ENCODE measurements at regions not wholly inside any gene's neighbourhood (a gene's known extent, or its start where the extent isn't known, plus 50 kb on each side); places are given as distances from the start of the nearest gene placed in this dataset.

DNA sequence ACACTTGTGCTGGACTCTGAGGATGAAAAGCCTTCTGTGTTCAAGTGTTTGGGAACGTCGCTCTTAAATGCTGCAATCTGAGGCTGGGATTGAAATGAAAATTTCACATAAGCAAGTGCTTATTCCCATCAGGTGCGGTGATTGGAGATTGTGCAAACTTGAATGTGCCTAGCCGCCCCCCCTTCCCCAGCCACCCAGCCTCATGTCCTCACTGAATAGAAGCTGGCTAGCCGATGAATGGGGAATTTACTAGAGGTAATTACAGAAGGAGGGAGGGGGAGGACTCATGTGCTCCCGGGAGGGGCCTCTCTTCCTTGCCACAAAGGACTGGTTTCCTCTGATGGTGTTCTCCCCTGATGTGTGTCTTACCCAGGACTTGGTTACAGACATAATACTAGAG lies 544.8 kb upstream of the EEF2KMT start:
- ChIA-PET CTCF (no interaction called here), POLR2A (no interaction called here)
- no peak overlapping the region for H3K27ac ChIP-seq (ENCODE audit: low read depth, low read length)
- H3K36me3 ChIP-seq (ENCODE audit: insufficient read depth, low read length), result no peaks in the 10 kb centered on the region
- H3K9me3 ChIP-seq (ENCODE audit: low read length), result no peaks in the 10 kb centered on the region
- DNase-seq, result no peak
- no peaks in the 10 kb centered on the region for H3K27me3 Mint-ChIP-seq
- H3K27me3 ChIP-seq (ENCODE audit: insufficient read depth, low read length, poor library complexity, severe bottlenecking), result no peaks in the 10 kb centered on the region
- no peaks in the 10 kb centered on the region for H3K36me3 Mint-ChIP-seq
- H3K4me1 ChIP-seq (ENCODE audit: insufficient read depth, low read length), result no peaks in the 10 kb centered on the region
- H3K9me3 Mint-ChIP-seq, result peaks cover 0 to 5% (median 2%) of the 10 kb centered on the region in 5 donors
- H3K4me3 Mint-ChIP-seq, result no peak overlapping the region
- no peak overlapping the region for H3K4me3 ChIP-seq (ENCODE audit: low read length)
- H3K4me1 Mint-ChIP-seq, result no peaks in the 10 kb centered on the region
- no peak overlapping the region for H3K27ac Mint-ChIP-seq

DNA sequence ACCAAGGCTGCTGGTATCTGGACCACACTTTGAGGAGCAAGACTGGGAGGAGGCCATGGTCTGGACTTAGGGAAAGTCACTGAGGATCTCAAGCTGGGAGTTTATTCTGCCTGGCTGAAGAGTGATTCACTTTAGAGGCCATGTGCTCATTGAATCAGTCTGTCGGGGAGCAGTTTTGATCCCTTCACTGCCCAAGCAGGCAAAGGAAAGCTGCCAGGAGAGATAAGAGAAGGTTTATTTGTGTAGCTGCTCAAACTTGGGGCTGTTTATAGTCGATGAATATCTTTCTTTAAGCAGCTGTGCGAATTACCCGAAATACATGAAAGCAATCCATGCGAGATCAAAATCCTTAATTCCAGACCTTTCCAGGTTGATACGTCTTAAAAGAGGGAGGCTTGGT lies 544.4 kb upstream of the EEF2KMT start:
- Mint-ChIP-seq H3K4me3 (no peak overlapping the region), H3K27ac (no peak overlapping the region), H3K27me3 (no peaks in the 10 kb centered on the region), H3K4me1 (no peaks in the 10 kb centered on the region), H3K36me3 (no peaks in the 10 kb centered on the region), H3K9me3 (peaks cover 0 to 6% (median 2%) of the 10 kb centered on the region in 5 donors)
- Histone ChIP-seq H3K27ac (ENCODE audit: low read depth, low read length) (no peak overlapping the region), H3K9me3 (ENCODE audit: low read length) (no peaks in the 10 kb centered on the region), H3K4me3 (ENCODE audit: low read length) (no peak overlapping the region), H3K27me3 (ENCODE audit: insufficient read depth, low read length, poor library complexity, severe bottlenecking) (no peaks in the 10 kb centered on the region), H3K36me3 (ENCODE audit: insufficient read depth, low read length) (no peaks in the 10 kb centered on the region), H3K4me1 (ENCODE audit: insufficient read depth, low read length) (no peaks in the 10 kb centered on the region)
- ChIA-PET POLR2A (no interaction called here), CTCF (no interaction called here)
- DNase-seq, result no peak

DNA sequence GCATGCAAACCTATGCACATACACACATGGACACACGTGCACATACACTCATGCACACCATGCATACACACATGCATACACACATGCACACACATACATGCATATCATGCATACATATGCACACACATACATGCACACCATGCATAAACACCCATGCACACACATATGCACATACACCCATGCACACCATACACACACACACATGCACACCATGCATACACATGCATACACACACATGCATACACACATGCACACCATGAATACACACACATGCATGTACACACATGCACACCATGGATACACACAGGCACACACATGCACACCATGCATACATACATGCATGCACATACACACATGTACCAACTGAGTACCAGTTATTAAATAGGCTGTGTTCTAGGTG lies 543.3 kb upstream of the EEF2KMT start:
- H3K9me3 Mint-ChIP-seq, result peaks cover 0 to 6% (median 2%) of the 10 kb centered on the region in 5 donors
- H3K4me3 Mint-ChIP-seq, result no peak overlapping the region
- no peak overlapping the region for H3K4me3 ChIP-seq (ENCODE audit: low read length)
- H3K4me1 ChIP-seq (ENCODE audit: insufficient read depth, low read length), result no peaks in the 10 kb centered on the region
- H3K36me3 Mint-ChIP-seq, result no peaks in the 10 kb centered on the region
- no peaks in the 10 kb centered on the region for H3K27me3 Mint-ChIP-seq
- no peaks in the 10 kb centered on the region for H3K36me3 ChIP-seq (ENCODE audit: insufficient read depth, low read length)
- ChIA-PET CTCF (no interaction called here), POLR2A (no interaction called here)
- no peak overlapping the region for H3K27ac ChIP-seq (ENCODE audit: low read depth, low read length)
- H3K9me3 ChIP-seq (ENCODE audit: low read length), result no peaks in the 10 kb centered on the region
- DNase-seq, result no peak
- H3K27ac Mint-ChIP-seq, result no peak overlapping the region
- no peaks in the 10 kb centered on the region for H3K27me3 ChIP-seq (ENCODE audit: insufficient read depth, low read length, poor library complexity, severe bottlenecking)
- H3K4me1 Mint-ChIP-seq, result no peaks in the 10 kb centered on the region

DNA sequence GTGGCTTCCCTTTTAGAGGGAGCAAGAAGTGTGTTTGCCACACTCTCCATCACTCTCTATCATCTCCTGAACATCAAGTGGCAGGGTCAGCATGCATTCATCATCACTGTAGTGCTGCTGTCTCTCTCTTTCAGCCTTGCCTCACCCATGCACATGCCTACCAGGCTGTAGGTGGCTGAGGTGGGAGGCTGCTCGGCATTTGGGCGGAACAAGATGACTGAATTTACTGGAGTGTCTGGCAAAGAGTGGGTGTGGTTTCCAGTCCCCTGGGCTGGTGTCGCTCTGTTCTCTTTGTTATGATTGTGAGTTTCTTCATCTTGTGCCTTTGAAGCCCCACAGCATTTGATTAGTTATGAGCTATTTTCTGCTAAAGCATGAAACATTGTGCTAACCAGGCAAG lies 541.9 kb upstream of the EEF2KMT start:
- H3K27me3 ChIP-seq (ENCODE audit: insufficient read depth, low read length, poor library complexity, severe bottlenecking), result no peaks in the 10 kb centered on the region
- no peaks in the 10 kb centered on the region for H3K4me1 Mint-ChIP-seq
- no peaks in the 10 kb centered on the region for H3K36me3 Mint-ChIP-seq
- H3K27ac Mint-ChIP-seq, result no peak overlapping the region
- H3K27me3 Mint-ChIP-seq, result no peaks in the 10 kb centered on the region
- no peak overlapping the region for H3K27ac ChIP-seq (ENCODE audit: low read depth, low read length)
- H3K36me3 ChIP-seq (ENCODE audit: insufficient read depth, low read length), result no peaks in the 10 kb centered on the region
- ChIA-PET CTCF (no interaction called here), POLR2A (no interaction called here)
- H3K4me3 ChIP-seq (ENCODE audit: low read length), result no peak overlapping the region
- H3K4me3 Mint-ChIP-seq, result no peak overlapping the region
- no peak for DNase-seq
- no peaks in the 10 kb centered on the region for H3K4me1 ChIP-seq (ENCODE audit: insufficient read depth, low read length)
- peaks cover 0 to 6% (median 2%) of the 10 kb centered on the region in 5 donors for H3K9me3 Mint-ChIP-seq
- H3K9me3 ChIP-seq (ENCODE audit: low read length), result no peaks in the 10 kb centered on the region

DNA sequence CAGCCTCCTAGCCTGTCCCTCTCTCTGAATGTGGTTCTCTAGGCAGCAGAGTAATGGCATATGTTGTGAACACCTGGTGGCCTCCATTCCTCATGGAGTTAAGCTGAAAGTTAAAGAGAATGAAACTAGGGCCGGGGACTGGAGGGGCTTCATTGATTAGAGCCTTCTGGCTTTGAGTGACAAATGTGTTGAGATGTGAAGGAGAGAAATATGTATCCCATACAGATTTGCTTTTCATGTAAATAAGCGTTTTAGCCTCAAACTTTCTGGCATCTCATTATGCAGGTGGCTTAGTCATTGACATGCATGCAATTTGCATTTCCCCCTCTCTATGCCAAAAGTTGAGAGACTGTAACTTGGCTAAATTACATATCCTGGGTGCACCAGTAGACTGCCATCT lies 537.7 kb upstream of the EEF2KMT start:
- H3K9me3 ChIP-seq (ENCODE audit: low read length), result no peaks in the 10 kb centered on the region
- ChIA-PET CTCF (no interaction called here), POLR2A (no interaction called here)
- no peaks in the 10 kb centered on the region for H3K36me3 ChIP-seq (ENCODE audit: insufficient read depth, low read length)
- H3K36me3 Mint-ChIP-seq, result no peaks in the 10 kb centered on the region
- no peaks in the 10 kb centered on the region for H3K27me3 Mint-ChIP-seq
- no peaks in the 10 kb centered on the region for H3K4me1 Mint-ChIP-seq
- no peak overlapping the region for H3K4me3 ChIP-seq (ENCODE audit: low read length)
- no peaks in the 10 kb centered on the region for H3K27me3 ChIP-seq (ENCODE audit: insufficient read depth, low read length, poor library complexity, severe bottlenecking)
- DNase-seq, result no peak
- H3K4me1 ChIP-seq (ENCODE audit: insufficient read depth, low read length), result no peaks in the 10 kb centered on the region
- H3K27ac ChIP-seq (ENCODE audit: low read depth, low read length), result no peak overlapping the region
- peaks cover 0 to 12% (median 4%) of the 10 kb centered on the region in 5 donors for H3K9me3 Mint-ChIP-seq
- no peak overlapping the region for H3K27ac Mint-ChIP-seq
- no peak overlapping the region for H3K4me3 Mint-ChIP-seq

DNA sequence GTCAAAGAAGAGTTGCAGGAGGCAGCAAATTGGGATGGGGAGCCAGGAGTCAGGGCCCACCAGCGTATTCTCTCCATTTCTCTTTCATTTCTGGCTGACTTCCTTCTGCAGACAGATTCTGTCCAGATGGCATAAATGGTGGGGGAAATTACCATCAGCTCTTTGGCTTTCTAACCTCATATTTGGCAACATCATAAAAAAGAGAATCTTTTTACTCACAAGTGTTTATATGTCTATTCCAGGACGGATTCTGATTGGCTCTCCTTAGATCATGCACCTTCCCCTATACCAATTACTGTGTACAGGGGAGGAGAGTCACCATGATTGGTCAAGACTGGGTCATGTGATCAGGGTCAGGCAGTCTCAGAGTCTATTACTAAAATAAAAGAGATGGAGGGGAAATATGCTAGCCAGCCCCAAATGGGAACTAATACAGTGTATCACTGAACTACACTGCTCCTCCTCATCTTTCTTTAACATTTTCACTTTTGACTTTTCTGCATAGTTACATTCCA lies 537.1 kb upstream of the EEF2KMT start:
- Histone ChIP-seq H3K9me3 (ENCODE audit: low read length) (no peaks in the 10 kb centered on the region), H3K27me3 (ENCODE audit: insufficient read depth, low read length, poor library complexity, severe bottlenecking) (no peaks in the 10 kb centered on the region), H3K4me3 (ENCODE audit: low read length) (no peak overlapping the region), H3K4me1 (ENCODE audit: insufficient read depth, low read length) (no peaks in the 10 kb centered on the region), H3K27ac (ENCODE audit: low read depth, low read length) (no peak overlapping the region), H3K36me3 (ENCODE audit: insufficient read depth, low read length) (no peaks in the 10 kb centered on the region)
- no peaks in the 10 kb centered on the region for H3K27me3 Mint-ChIP-seq
- CTCF ChIA-PET, result no interaction called here
- no peak overlapping the region for H3K27ac Mint-ChIP-seq
- POLR2A ChIA-PET, result no interaction called here
- H3K36me3 Mint-ChIP-seq, result no peaks in the 10 kb centered on the region
- H3K4me3 Mint-ChIP-seq, result no peak overlapping the region
- H3K9me3 Mint-ChIP-seq, result peaks cover 0 to 12% (median 4%) of the 10 kb centered on the region in 5 donors
- DNase-seq, result no peak
- H3K4me1 Mint-ChIP-seq, result no peaks in the 10 kb centered on the region

DNA sequence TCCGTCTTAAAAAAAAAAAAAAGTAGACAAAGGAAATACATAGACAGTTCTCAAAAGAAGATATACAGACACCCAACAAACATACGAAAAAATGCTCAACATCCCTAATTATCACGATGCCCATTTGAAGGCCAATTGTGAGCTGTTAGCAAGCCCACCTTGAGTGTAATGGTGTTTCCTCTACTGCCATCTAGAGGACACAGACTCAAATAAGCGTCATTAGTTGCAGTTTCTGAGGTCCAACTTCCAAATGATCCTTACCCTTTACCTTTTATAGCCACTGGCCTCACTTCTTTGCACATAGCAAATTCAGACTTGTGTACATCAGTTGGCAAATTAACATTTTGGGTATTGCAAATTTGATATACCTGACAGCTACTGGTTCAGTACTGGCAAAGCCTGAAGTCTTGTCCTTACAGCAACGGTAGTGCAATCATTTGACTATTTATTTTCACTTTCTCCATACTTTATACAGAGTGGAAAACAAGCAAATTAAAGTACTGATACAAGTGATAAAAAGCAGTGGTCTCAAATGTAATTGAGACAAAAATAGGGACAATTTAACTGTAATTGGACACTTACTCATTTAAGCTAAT lies 536.3 kb upstream of the EEF2KMT start:
- Histone ChIP-seq H3K36me3 (ENCODE audit: insufficient read depth, low read length) (no peaks in the 10 kb centered on the region), H3K9me3 (ENCODE audit: low read length) (no peaks in the 10 kb centered on the region), H3K4me3 (ENCODE audit: low read length) (no peak overlapping the region), H3K27me3 (ENCODE audit: insufficient read depth, low read length, poor library complexity, severe bottlenecking) (no peaks in the 10 kb centered on the region), H3K4me1 (ENCODE audit: insufficient read depth, low read length) (no peaks in the 10 kb centered on the region), H3K27ac (ENCODE audit: low read depth, low read length) (no peak overlapping the region)
- H3K36me3 Mint-ChIP-seq, result no peaks in the 10 kb centered on the region
- DNase-seq, result no peak
- no peaks in the 10 kb centered on the region for H3K27me3 Mint-ChIP-seq
- CTCF ChIA-PET, result no interaction called here
- H3K4me1 Mint-ChIP-seq, result no peaks in the 10 kb centered on the region
- H3K4me3 Mint-ChIP-seq, result no peak overlapping the region
- POLR2A ChIA-PET, result no interaction called here
- no peak overlapping the region for H3K27ac Mint-ChIP-seq
- peaks cover 0 to 12% (median 4%) of the 10 kb centered on the region in 5 donors for H3K9me3 Mint-ChIP-seq

DNA sequence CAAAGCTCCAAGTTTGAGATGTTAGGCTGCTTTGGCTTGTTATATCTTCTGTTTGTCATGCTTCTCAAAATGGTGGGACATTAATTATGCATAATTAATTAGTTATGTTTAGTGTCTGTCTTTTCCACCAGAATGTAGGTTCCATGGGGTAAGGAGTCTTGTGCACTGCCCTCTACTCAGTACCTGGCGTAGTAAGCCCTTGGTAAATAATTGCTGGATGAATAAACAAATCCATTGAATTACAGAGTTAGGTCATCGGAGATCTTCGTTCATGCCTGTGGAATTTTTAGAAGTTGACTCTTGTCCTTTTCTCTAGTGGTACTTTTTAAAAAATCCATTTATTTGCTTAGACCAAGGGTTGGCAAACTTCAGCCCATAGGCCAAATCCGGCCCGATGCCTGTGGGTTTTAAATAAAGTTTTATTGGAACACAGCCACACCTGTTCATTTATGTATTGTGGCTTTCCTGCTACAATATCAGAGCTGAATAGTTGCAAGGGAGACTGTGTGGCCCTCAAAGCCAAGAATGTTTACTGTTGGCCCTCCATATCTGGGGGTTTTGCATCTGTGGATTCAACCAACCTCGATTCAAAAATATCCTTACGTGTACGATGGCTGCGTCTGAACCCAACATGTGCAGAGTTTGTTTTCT lies 524.8 kb upstream of the EEF2KMT start:
- H3K36me3 Mint-ChIP-seq, result no peaks in the 10 kb centered on the region
- no peak overlapping the region for H3K4me3 ChIP-seq (ENCODE audit: low read length)
- no peaks in the 10 kb centered on the region for H3K4me1 ChIP-seq (ENCODE audit: insufficient read depth, low read length)
- H3K27me3 ChIP-seq (ENCODE audit: insufficient read depth, low read length, poor library complexity, severe bottlenecking), result no peaks in the 10 kb centered on the region
- peaks cover 4 to 8% of the 10 kb centered on the region in 2 donors for H3K27me3 Mint-ChIP-seq
- POLR2A ChIA-PET, result no interaction called here
- no peak for DNase-seq
- H3K4me3 Mint-ChIP-seq, result no peak overlapping the region
- no peaks in the 10 kb centered on the region for H3K4me1 Mint-ChIP-seq
- peaks cover 2 to 12% (median 7%) of the 10 kb centered on the region in 5 donors for H3K9me3 Mint-ChIP-seq
- no peak overlapping the region for H3K27ac Mint-ChIP-seq
- CTCF ChIA-PET, result no interaction called here
- no peaks in the 10 kb centered on the region for H3K9me3 ChIP-seq (ENCODE audit: low read length)
- H3K36me3 ChIP-seq (ENCODE audit: insufficient read depth, low read length), result no peaks in the 10 kb centered on the region
- H3K27ac ChIP-seq (ENCODE audit: low read depth, low read length), result no peak overlapping the region
